OCI-LY7 (cell line): ENCODE measurements at regions not wholly inside any gene's neighbourhood (a gene's known extent, or its start where the extent isn't known, plus 50 kb on each side); places are given as distances from the start of the nearest gene placed in this dataset.
"Not testable (repeated sequence)": the region's sequence is repeated elsewhere in the genome, so short reads cannot be mapped to it uniquely, and the experiment has no call there.

ENCODE experiments used
- CTCF ChIP-seq: fragments of 200-600 bp; sonication (generic); conservative IDR thresholded peaks from 2 replicates; pipeline ENCODE4 v1.5.1; 2014; ENCODE audit warnings: mild to moderate bottlenecking, antibody characterized with exemption, low read length, moderate library complexity, mixed read lengths
- EZH2phosphoT487 ChIP-seq: fragments of 200-600 bp; sonication (generic); IDR thresholded peaks from 2 replicates; pipeline ENCODE4 v1.6.1; 2018; ENCODE audit warnings: low read depth, borderline replicate concordance, mild to moderate bottlenecking, mixed run types, antibody characterized with exemption, low read length, moderate library complexity, mixed read lengths

GRCh38 chr14:105620178-105620864, 93.9 kb downstream of the TMEM121 start:
- not testable (repeated sequence) for TF ChIP-seq EZH2phosphoT487, CTCF
